ENCODE measurements at regions not wholly inside any gene's neighbourhood (a gene's known extent, or its start where the extent isn't known, plus 50 kb on each side); places are given as distances from the start of the nearest gene placed in this dataset.

- H4K20me1 ChIP-seq, result no peaks in the 10 kb centered on the region
- no peak overlapping the region for H3K27ac ChIP-seq
- no peaks in the 10 kb centered on the region for H3K36me3 ChIP-seq
- H3K4me1 ChIP-seq, result peaks cover 20% of the 10 kb centered on the region
- H3K9ac ChIP-seq, result no peak overlapping the region
- no peak overlapping the region for H3K4me2 ChIP-seq
- peak; percentile 17; the same call in 1 of the 2 replicates for TF ChIP-seq Cebpa-rat (IDR thresholded peaks at IDR 0.05)
- H3K27me3 ChIP-seq, result no peaks in the 10 kb centered on the region
- no peak overlapping the region for H3K4me3 ChIP-seq
- H3K9me3 ChIP-seq, result no peaks in the 10 kb centered on the region
These were observed 284.5 kb upstream of the JAG1 start for GRCh38 chr20:10958279-10958678.

- Histone ChIP-seq H3K9ac (no peak overlapping the region), H3K36me3 (no peaks in the 10 kb centered on the region), H3K4me2 (no peak overlapping the region), H3K27me3 (no peaks in the 10 kb centered on the region), H3K27ac (no peak overlapping the region), H3K9me3 (no peaks in the 10 kb centered on the region), H3K4me3 (no peak overlapping the region), H4K20me1 (no peaks in the 10 kb centered on the region), H3K4me1 (peaks cover 18% of the 10 kb centered on the region)
- no peak for TF ChIP-seq Cebpa-rat (IDR thresholded peaks at IDR 0.05)
These were observed 286.6 kb upstream of the JAG1 start for GRCh38 chr20:10960416-10960815.

- Histone ChIP-seq H3K9ac (no peak overlapping the region), H3K27me3 (no peaks in the 10 kb centered on the region), H3K4me2 (no peak overlapping the region), H3K4me1 (peaks cover 10% of the 10 kb centered on the region), H3K27ac (no peak overlapping the region), H3K4me3 (no peak overlapping the region), H3K36me3 (no peaks in the 10 kb centered on the region), H3K9me3 (no peaks in the 10 kb centered on the region), H4K20me1 (no peaks in the 10 kb centered on the region)
- no peak for TF ChIP-seq Cebpa-rat (IDR thresholded peaks at IDR 0.05)
These were observed 288.0 kb upstream of the JAG1 start for GRCh38 chr20:10961651-10962288.

DNA sequence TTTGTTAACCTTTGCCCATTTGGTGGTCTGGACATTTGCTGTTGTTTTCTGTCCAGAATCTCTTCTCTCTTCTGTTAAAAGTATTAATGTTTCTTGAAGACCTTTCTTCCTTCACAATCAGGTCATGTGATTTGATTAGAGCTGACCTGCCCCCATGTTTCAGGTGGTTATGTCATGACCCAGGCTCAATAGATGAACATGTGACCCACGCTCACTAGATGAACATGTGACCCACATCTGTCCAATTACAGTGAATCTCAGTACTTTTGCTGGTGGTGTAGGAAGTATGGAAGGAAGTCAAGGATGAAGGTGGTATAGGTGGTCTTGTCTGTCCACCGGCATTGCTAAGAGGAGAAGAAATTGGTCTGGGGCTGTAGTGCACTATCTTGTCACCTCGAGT is 289.1 kb upstream of the JAG1 start:
- Histone ChIP-seq H3K27me3 (no peaks in the 10 kb centered on the region), H3K27ac (no peak overlapping the region), H3K9me3 (no peaks in the 10 kb centered on the region), H4K20me1 (no peaks in the 10 kb centered on the region), H3K4me3 (no peak overlapping the region), H3K36me3 (no peaks in the 10 kb centered on the region), H3K4me1 (peaks cover 16% of the 10 kb centered on the region), H3K9ac (no peak overlapping the region), H3K4me2 (peak overlapping the region; percentile 41; the same call in 1 of the 2 replicates)
- TF ChIP-seq Cebpa-rat (IDR thresholded peaks at IDR 0.05), result no peak

GRCh38 chr20:10963717-10964266 is 290.0 kb upstream of the JAG1 start:
- no peaks in the 10 kb centered on the region for H3K36me3 ChIP-seq
- H3K27me3 ChIP-seq, result no peaks in the 10 kb centered on the region
- peaks cover 16% of the 10 kb centered on the region for H3K4me1 ChIP-seq
- no peak overlapping the region for H3K4me3 ChIP-seq
- no peaks in the 10 kb centered on the region for H4K20me1 ChIP-seq
- no peaks in the 10 kb centered on the region for H3K9me3 ChIP-seq
- no peak for TF ChIP-seq Cebpa-rat (IDR thresholded peaks at IDR 0.05)
- H3K27ac ChIP-seq, result no peak overlapping the region
- H3K4me2 ChIP-seq, result peak overlapping the region; percentile 41
- H3K9ac ChIP-seq, result no peak overlapping the region

GRCh38 chr20:10965936-10966470 is 292.2 kb upstream of the JAG1 start:
- no peak overlapping the region for H3K4me3 ChIP-seq

GRCh38 chr20:10970109-10970508 is 296.3 kb upstream of the JAG1 start:
- no peaks in the 10 kb centered on the region for H4K20me1 ChIP-seq
- no peak for TF ChIP-seq Cebpa-rat (IDR thresholded peaks at IDR 0.05)
- H3K9ac ChIP-seq, result no peak overlapping the region
- no peak overlapping the region for H3K4me2 ChIP-seq
- no peaks in the 10 kb centered on the region for H3K9me3 ChIP-seq
- H3K36me3 ChIP-seq, result no peaks in the 10 kb centered on the region
- H3K4me1 ChIP-seq, result 0 out of 2 replicates have a peak, but pooled peaks cover 7% of the 10 kb centered on the region
- no peaks in the 10 kb centered on the region for H3K27me3 ChIP-seq
- H3K27ac ChIP-seq, result no peak overlapping the region
- no peak overlapping the region for H3K4me3 ChIP-seq

More at GRCh38 chr20:10965936-10966470, 292.2 kb upstream of the JAG1 start:
- Histone ChIP-seq H4K20me1 (no peaks in the 10 kb centered on the region), H3K4me1 (peaks cover 16% of the 10 kb centered on the region), H3K4me2 (no peak overlapping the region), H3K9me3 (no peaks in the 10 kb centered on the region), H3K36me3 (no peaks in the 10 kb centered on the region), H3K27ac (no peak overlapping the region), H3K9ac (no peak overlapping the region), H3K27me3 (no peaks in the 10 kb centered on the region)
- no peak for TF ChIP-seq Cebpa-rat (IDR thresholded peaks at IDR 0.05)

- H3K27me3 ChIP-seq, result no peaks in the 10 kb centered on the region
- no peak overlapping the region for H3K4me3 ChIP-seq
- H3K9me3 ChIP-seq, result no peaks in the 10 kb centered on the region
These were observed 297.3 kb upstream of the JAG1 start for GRCh38 chr20:10971096-10971495.

DNA sequence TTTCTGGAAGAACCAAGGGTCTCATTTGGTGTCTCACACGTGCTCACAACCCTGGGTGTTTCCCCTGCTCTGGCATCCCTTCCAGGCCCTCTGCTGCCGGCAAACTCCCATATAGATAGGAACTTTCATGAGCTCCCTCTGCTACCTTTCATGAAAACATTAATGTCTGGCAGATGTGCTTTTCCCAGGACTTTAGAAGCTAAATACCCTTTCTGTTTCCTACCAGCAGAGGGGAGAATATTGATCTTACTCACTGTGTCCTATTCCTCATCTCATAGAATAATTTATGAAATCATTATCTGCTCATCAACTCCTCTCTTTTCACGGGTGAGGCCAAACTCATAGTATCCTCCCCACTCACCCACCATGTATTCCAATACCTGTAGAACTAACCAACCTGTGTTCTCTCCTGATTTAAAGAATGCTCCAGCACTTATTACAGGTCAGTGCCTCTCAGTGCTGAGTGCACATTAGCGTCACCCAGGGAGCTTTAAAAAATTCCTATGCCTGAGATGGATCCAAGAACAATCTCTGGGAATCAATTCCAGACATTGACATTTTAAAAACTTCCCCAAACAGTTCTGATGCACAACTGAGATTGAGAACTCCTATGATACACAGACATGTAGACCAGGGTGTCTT is 298.5 kb upstream of the JAG1 start:
- Histone ChIP-seq H3K4me2 (no peak overlapping the region), H3K9ac (no peak overlapping the region), H4K20me1 (no peaks in the 10 kb centered on the region), H3K27ac (no peak overlapping the region), H3K4me1 (0 out of 2 replicates have a peak, but pooled peaks cover 3% of the 10 kb centered on the region), H3K9me3 (no peaks in the 10 kb centered on the region), H3K4me3 (no peak overlapping the region), H3K27me3 (no peaks in the 10 kb centered on the region), H3K36me3 (no peaks in the 10 kb centered on the region)
- TF ChIP-seq Cebpa-rat (IDR thresholded peaks at IDR 0.05), result no peak

More at GRCh38 chr20:10971096-10971495, 297.3 kb upstream of the JAG1 start:
- no peak overlapping the region for H3K9ac ChIP-seq
- H3K4me1 ChIP-seq, result 0 out of 2 replicates have a peak, but pooled peaks cover 7% of the 10 kb centered on the region
- no peak for TF ChIP-seq Cebpa-rat (IDR thresholded peaks at IDR 0.05)
- H3K36me3 ChIP-seq, result no peaks in the 10 kb centered on the region
- no peaks in the 10 kb centered on the region for H4K20me1 ChIP-seq
- no peak overlapping the region for H3K27ac ChIP-seq
- H3K4me2 ChIP-seq, result no peak overlapping the region

- H3K36me3 ChIP-seq, result no peaks in the 10 kb centered on the region
- TF ChIP-seq Cebpa-rat (IDR thresholded peaks at IDR 0.05), result no peak
- no peak overlapping the region for H3K4me3 ChIP-seq
- no peak overlapping the region for H3K27ac ChIP-seq
- no peaks in the 10 kb centered on the region for H3K9me3 ChIP-seq
- no peaks in the 10 kb centered on the region for H3K27me3 ChIP-seq
- no peak overlapping the region for H3K9ac ChIP-seq
- H3K4me1 ChIP-seq, result no peaks in the 10 kb centered on the region
- H4K20me1 ChIP-seq, result no peaks in the 10 kb centered on the region
- H3K4me2 ChIP-seq, result no peak overlapping the region
These were observed 302.3 kb upstream of the JAG1 start for GRCh38 chr20:10976051-10976450.
